HCT116 (cell line): ENCODE measurements at regions not wholly inside any gene's neighbourhood (a gene's known extent, or its start where the extent isn't known, plus 50 kb on each side); places are given as distances from the start of the nearest gene placed in this dataset.

Experiments
- ATAC-seq: fragments of 200-7000 bp; cut with Tn5 transposase; 2 replicates; pipeline ENCODE4 v1.9.1; 2020; ENCODE audit warnings: mild to moderate bottlenecking, moderate library complexity
- BruUV-seq: library from RNA; stranded (reverse); fragments of 400-500 nt; replicated peaks from 2 replicates; lab custom pipeline; 2021; lab: Mats Ljungman, UMichigan
- CTCF ChIA-PET: fragments of 300-600 bp; sonication (Branson Sonifier 250); formaldehyde crosslinking; loops from one replicate; lab custom pipeline; 2021; ENCODE audit warnings: antibody characterized with exemption; lab: Charles Lee
- POLR2A ChIA-PET: fragments of 300-600, 350-600 bp; sonication (Branson Sonifier 250); formaldehyde crosslinking; loops from one replicate; lab custom pipeline; 2021; ENCODE audit warnings: antibody characterized with exemption; lab: Charles Lee
- RAD21 ChIA-PET, 2 experiments: fragments of 300-600 bp; sonication (Branson Sonifier 250); formaldehyde crosslinking; loops; one replicate each; lab custom pipeline; 2023; ENCODE audit warnings: low total read pairs in 2 of 2; ENCODE audit not compliant: uncharacterized antibody in 2 of 2, unreplicated experiment in 2 of 2, low non-redundant PET in 1 of 2; lab: Charles Lee
- DNase-seq: peaks from one replicate; pipeline ENCODE4 v3.0.0-alpha.2; 2010; ENCODE audit warnings: low read depth, low spot score
- H2AFZ ChIP-seq: fragments of 200-600 bp; shearing (Covaris generic), sonication (generic); 2 replicates; pipeline ENCODE4 v1.6.1; 2017; ENCODE audit warnings: low read depth, mixed run types, mixed read lengths, antibody characterized with exemption, low read length; ENCODE audit not compliant: poor library complexity, severe bottlenecking
- H3K27ac ChIP-seq: 2 replicates; pipeline ENCODE4 v1.5.1; 2012; ENCODE audit warnings: low read depth, low read length
- H3K27me3 ChIP-seq: fragments of 200-600 bp; sonication (generic); 2 replicates; pipeline ENCODE4 v1.6.1; 2016; ENCODE audit warnings: mixed run types, low read length, mixed read lengths; ENCODE audit not compliant: insufficient read depth
- H3K36me3 ChIP-seq, 2 experiments: fragments of 200-500 bp in 1 of 2; fragments of 200-600 bp in 1 of 2; sonication (Bioruptor generic) in 1 of 2; sonication (generic) in 1 of 2; 2 replicates each; pipeline versions ENCODE4 v1.5.1 to v1.6.1; 2014 to 2016; ENCODE audit warnings: low read length in 2 of 2, inconsistent platforms in 1 of 2, mixed read lengths in 1 of 2, mixed run types in 1 of 2; ENCODE audit not compliant: insufficient read depth in 2 of 2, control insufficient read depth in 1 of 2
- H3K4me1 ChIP-seq, 2 experiments: fragments of 200-600 bp in 1 of 2; sonication (generic) in 1 of 2; 2 replicates each; pipeline versions ENCODE4 v1.5.1 to v1.6.1; 2012 to 2017; ENCODE audit warnings: low read length in 2 of 2, inconsistent platforms in 1 of 2, mild to moderate bottlenecking in 1 of 2, mixed read lengths in 1 of 2, mixed run types in 1 of 2, moderate library complexity in 1 of 2; ENCODE audit not compliant: insufficient read depth in 2 of 2, control insufficient read depth in 1 of 2
- H3K4me2 ChIP-seq: fragments of 200-600 bp; sonication (generic); 2 replicates; pipeline ENCODE4 v1.6.1; 2017; ENCODE audit warnings: mixed run types, low read length, mixed read lengths
- H3K4me3 ChIP-seq, 2 experiments: fragments of 200-600 bp in 1 of 2; sonication (generic) in 1 of 2; replicated peaks in 1 of 2; 2 replicates each; pipeline ENCODE4 v1.5.1; 2011 to 2016; ENCODE audit warnings: low read length in 2 of 2, control low read depth in 1 of 2, low read depth in 1 of 2, mild to moderate bottlenecking in 1 of 2, mixed read lengths in 1 of 2, mixed run types in 1 of 2
- H3K79me2 ChIP-seq: fragments of 200-600 bp; sonication (generic); 2 replicates; pipeline ENCODE4 v1.6.1; 2017; ENCODE audit warnings: mild to moderate bottlenecking, mixed run types, low read length, moderate library complexity, mixed read lengths; ENCODE audit not compliant: insufficient read depth
- H3K9ac ChIP-seq: fragments of 200-600 bp; sonication (generic); 2 replicates; pipeline ENCODE4 v1.6.1; 2016; ENCODE audit warnings: low read length, mixed read lengths
- H3K9me2 ChIP-seq: fragments of 200-600 bp; sonication (generic), shearing (Covaris generic); 2 replicates; pipeline ENCODE4 v1.6.1; 2017; ENCODE audit warnings: mixed run types, mild to moderate bottlenecking, moderate library complexity; ENCODE audit not compliant: insufficient read depth
- H3K9me3 ChIP-seq, 2 experiments: fragments of 200-500 bp in 1 of 2; fragments of 200-600 bp in 1 of 2; sonication (Bioruptor generic) in 1 of 2; sonication (generic) in 1 of 2; 2 replicates each; pipeline ENCODE4 v1.6.1; 2014 to 2017; ENCODE audit warnings: low read length in 2 of 2, mixed read lengths in 2 of 2, inconsistent platforms in 1 of 2, low read depth in 1 of 2, mild to moderate bottlenecking in 1 of 2, mixed run types in 1 of 2, moderate library complexity in 1 of 2; ENCODE audit not compliant: control insufficient read depth in 1 of 2, insufficient read depth in 1 of 2
- H4K20me1 ChIP-seq: fragments of 200-600 bp; sonication (generic), shearing (Covaris generic); 2 replicates; pipeline ENCODE4 v1.6.1; 2017; ENCODE audit warnings: mixed run types, mild to moderate bottlenecking, moderate library complexity; ENCODE audit not compliant: insufficient read depth
- CEBPB ChIP-seq: IDR thresholded peaks from 2 replicates; pipeline ENCODE4 v1.6.1; 2012; ENCODE audit warnings: low read depth
- EGR1 ChIP-seq: IDR thresholded peaks from 2 replicates; pipeline ENCODE4 v1.6.1; 2012; ENCODE audit warnings: low read depth
- ELF1 ChIP-seq: IDR thresholded peaks from 2 replicates; pipeline ENCODE4 v1.6.1; 2012; ENCODE audit warnings: low read depth, borderline replicate concordance
- FOSL1 ChIP-seq: IDR thresholded peaks from 2 replicates; pipeline ENCODE4 v1.6.1; 2012; ENCODE audit warnings: low read depth
- JUND ChIP-seq: IDR thresholded peaks from 2 replicates; pipeline ENCODE4 v1.6.1; 2012
- MAX ChIP-seq: IDR thresholded peaks from 2 replicates; pipeline ENCODE4 v1.6.1; 2012
- POLR2A ChIP-seq: IDR thresholded peaks from 2 replicates; pipeline ENCODE4 v1.7.0; 2011; ENCODE audit warnings: borderline replicate concordance; ENCODE audit not compliant: insufficient read depth, insufficient read length; ENCODE audit errors: extremely low read depth
- POLR2AphosphoS5 ChIP-seq: IDR thresholded peaks from 2 replicates; pipeline ENCODE4 v1.6.1; 2011; ENCODE audit warnings: mild to moderate bottlenecking, low read depth, low read length, moderate library complexity
- RAD21 ChIP-seq: IDR thresholded peaks from 2 replicates; pipeline ENCODE4 v1.6.1; 2012; ENCODE audit warnings: low read depth, mild to moderate bottlenecking
- REST ChIP-seq: IDR thresholded peaks from 2 replicates; pipeline ENCODE4 v1.6.1; 2012; ENCODE audit warnings: low read depth
- SIN3A ChIP-seq: IDR thresholded peaks from 2 replicates; pipeline ENCODE4 v1.6.1; 2012; ENCODE audit warnings: low read depth
- SP1 ChIP-seq: IDR thresholded peaks from 2 replicates; pipeline ENCODE4 v1.6.1; 2012; ENCODE audit warnings: low read depth
- SRF ChIP-seq: IDR thresholded peaks from 2 replicates; pipeline ENCODE4 v1.6.1; 2012; ENCODE audit warnings: low read depth
- ZBTB33 ChIP-seq: IDR thresholded peaks from 2 replicates; pipeline ENCODE4 v1.6.1; 2011; ENCODE audit warnings: mild to moderate bottlenecking, low read length, moderate library complexity; ENCODE audit not compliant: insufficient replicate concordance; ENCODE audit errors: extremely low read depth
- ZNF274 ChIP-seq: fragments of 200-500 bp; sonication (Bioruptor generic); IDR thresholded peaks from 2 replicates; pipeline ENCODE4 v1.6.1; 2014; ENCODE audit warnings: mild to moderate bottlenecking, low read depth, low read length, inconsistent platforms
- intact Hi-C: fragments of 100-400 bp; cut with micrococcal nuclease; formaldehyde crosslinking; loops from 2 replicates; pipeline ENCODE4 v1.10.0; 2022

- no peaks in the 10 kb centered on the region for H3K36me3 ChIP-seq
- ATAC-seq = no peak
Measured at GRCh38 chr15:62612183-62612733, 430.3 kb upstream of the TPM1 start.

More at GRCh38 chr15:62612183-62612733, 430.3 kb upstream of the TPM1 start:
- Histone ChIP-seq H3K4me2 (no peak overlapping the region), H3K27me3 (no peaks in the 10 kb centered on the region), H3K9me3 (no peaks in the 10 kb centered on the region), H3K4me3 (no peak overlapping the region), H3K4me1 (peaks cover 0 to 11% of the 10 kb centered on the region in 2 experiments; a peak in 2 of 4 replicates), H4K20me1 (no peaks in the 10 kb centered on the region), H3K9ac (no peak overlapping the region), H2AFZ (no peak overlapping the region), H3K79me2 (no peaks in the 10 kb centered on the region), H3K9me2 (no peaks in the 10 kb centered on the region), H3K27ac (no peak overlapping the region)
- no peak for DNase-seq
- RAD21 ChIA-PET = interaction anchor here in 1 of 2 experiments (0.6 kb wide), 1 partner anchor 38 kb away, joined by 4 read pairs; no protein-coding TSS in a partner anchor
- BruUV-seq = no TSS peak
- intact Hi-C loops = no loop called here
- CTCF ChIA-PET = no interaction called here
- no peak for TF ChIP-seq POLR2A
- TF ChIP-seq ZNF274 = no peak
- no peak for TF ChIP-seq JUND
- no peak for TF ChIP-seq EGR1
- no peak for TF ChIP-seq POLR2AphosphoS5
- TF ChIP-seq ZBTB33 = no peak
- no peak for TF ChIP-seq SIN3A
- TF ChIP-seq SRF = no peak
- TF ChIP-seq SP1 = no peak
- no peak for TF ChIP-seq MAX
- no peak for TF ChIP-seq RAD21
- no peak for TF ChIP-seq FOSL1
- TF ChIP-seq CEBPB = no peak
- TF ChIP-seq ELF1 = no peak
- no peak for TF ChIP-seq REST
- POLR2A ChIA-PET = no interaction called here
